SK-N-MC (cell line): ENCODE measurements at regions not wholly inside any gene's neighbourhood (a gene's known extent, or its start where the extent isn't known, plus 50 kb on each side); places are given as distances from the start of the nearest gene placed in this dataset.

Source experiments
- EZH2 ChIP-seq: fragments of 200-600 bp; sonication (generic); IDR thresholded peaks from one replicate; pipeline ENCODE4 v1.6.1; 2017; ENCODE audit warnings: antibody characterized with exemption
- POLR2AphosphoS5 ChIP-seq: IDR thresholded peaks from 2 replicates; pipeline ENCODE4 v1.6.1; 2012; ENCODE audit warnings: mild to moderate bottlenecking, low read depth, low read length, borderline replicate concordance

GRCh38 chr1:222182641-222183040, 365.3 kb downstream of the HHIPL2 start:
- TF ChIP-seq POLR2AphosphoS5 (no peak), EZH2 (no peak)
